ENCODE measurements at regions not wholly inside any gene's neighbourhood (a gene's known extent, or its start where the extent isn't known, plus 50 kb on each side); places are given as distances from the start of the nearest gene placed in this dataset.

- DNase-seq: no peak
Observed at GRCh38 chr2:16270441-16270840, 330.1 kb downstream of the MYCN start.

- DNase-seq: no peak
Observed at GRCh38 chr2:16268301-16269000, 328.1 kb downstream of the MYCN start.

GRCh38 chr2:16266571-16266970, 326.2 kb downstream of the MYCN start:
- no peak for DNase-seq

GRCh38 chr2:16264931-16265540, 324.7 kb downstream of the MYCN start:
- no peak for DNase-seq

GRCh38 chr2:16264491-16264890, 324.1 kb downstream of the MYCN start:
- DNase-seq: no peak

- DNase-seq: no peak
Observed at GRCh38 chr2:16263241-16263890, 323.0 kb downstream of the MYCN start.

GRCh38 chr2:16262526-16263178, 322.3 kb downstream of the MYCN start:
- DNase-seq: no peak

GRCh38 chr2:16261791-16262190, 321.4 kb downstream of the MYCN start:
- no peak for DNase-seq

GRCh38 chr2:16261071-16261470, 320.7 kb downstream of the MYCN start:
- DNase-seq: no peak

GRCh38 chr2:16260041-16260830, 319.9 kb downstream of the MYCN start:
- DNase-seq: no peak

- no peak for DNase-seq
Observed at GRCh38 chr2:16259010-16259409, 318.7 kb downstream of the MYCN start.

GRCh38 chr2:16258350-16258749, 318.0 kb downstream of the MYCN start:
- no peak for DNase-seq

GRCh38 chr2:16257322-16258028, 317.1 kb downstream of the MYCN start:
- no peak for DNase-seq

GRCh38 chr2:16256601-16257321, 316.4 kb downstream of the MYCN start:
- DNase-seq: no peak

- no peak for DNase-seq
Observed at GRCh38 chr2:16255120-16255519, 314.8 kb downstream of the MYCN start.

- no peak for DNase-seq
Observed at GRCh38 chr2:16254356-16254965, 314.1 kb downstream of the MYCN start.

GRCh38 chr2:16253291-16253690, 312.9 kb downstream of the MYCN start:
- DNase-seq: no peak

GRCh38 chr2:16252891-16253290, 312.5 kb downstream of the MYCN start:
- no peak for DNase-seq

- DNase-seq: no peak
Observed at GRCh38 chr2:16252251-16252650, 311.9 kb downstream of the MYCN start.

GRCh38 chr2:16251511-16252225, 311.3 kb downstream of the MYCN start:
- DNase-seq: no peak

Measured in NCI-H524 (cell line).